IPS-NIHi11 (cell line): ENCODE measurements at regions not wholly inside any gene's neighbourhood (a gene's known extent, or its start where the extent isn't known, plus 50 kb on each side); places are given as distances from the start of the nearest gene placed in this dataset.

ENCODE experiments used
- DNase-seq: peaks from one replicate; pipeline ENCODE4 v3.0.0; 2012; ENCODE audit warnings: mixed read lengths, low spot score

DNA sequence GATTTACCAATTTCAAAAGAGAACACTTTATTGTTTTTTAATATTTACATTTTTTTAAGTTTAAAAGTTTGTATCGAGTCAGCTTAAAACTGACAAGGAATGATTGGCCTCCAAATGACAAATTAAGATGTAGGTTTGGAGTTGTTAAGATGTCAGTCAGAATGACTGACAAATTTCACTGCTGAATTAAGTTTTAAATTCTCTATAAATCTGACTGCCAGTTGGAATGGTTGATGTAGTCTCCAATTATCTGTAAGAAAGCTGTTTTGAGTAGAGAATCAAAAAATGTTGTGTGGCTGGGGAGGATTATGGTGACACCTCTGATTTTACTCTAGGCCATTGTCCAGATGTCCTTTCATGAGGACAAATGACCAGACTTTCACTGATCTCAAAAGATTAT lies 165.3 kb upstream of the CDH20 start:
- no peak for DNase-seq

DNA sequence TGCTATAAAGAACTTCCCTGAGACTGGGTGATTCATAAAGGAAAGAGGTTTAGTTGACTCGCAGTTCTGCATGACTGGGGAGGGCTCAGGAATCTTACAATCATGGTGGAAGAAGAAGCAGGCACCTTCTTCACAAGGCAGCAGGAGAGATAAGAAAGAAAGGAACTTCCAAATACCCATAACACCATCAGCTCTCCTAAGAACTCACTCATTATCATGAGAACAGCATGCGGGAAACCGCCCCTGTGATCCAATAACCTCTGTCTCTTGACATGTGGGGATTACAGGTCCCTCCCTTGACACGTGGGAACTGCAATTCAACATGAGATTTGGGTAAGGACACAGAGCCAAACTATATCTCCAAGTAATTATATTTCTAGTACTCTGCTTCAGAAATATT lies 163.8 kb upstream of the CDH20 start:
- no peak for DNase-seq

DNA sequence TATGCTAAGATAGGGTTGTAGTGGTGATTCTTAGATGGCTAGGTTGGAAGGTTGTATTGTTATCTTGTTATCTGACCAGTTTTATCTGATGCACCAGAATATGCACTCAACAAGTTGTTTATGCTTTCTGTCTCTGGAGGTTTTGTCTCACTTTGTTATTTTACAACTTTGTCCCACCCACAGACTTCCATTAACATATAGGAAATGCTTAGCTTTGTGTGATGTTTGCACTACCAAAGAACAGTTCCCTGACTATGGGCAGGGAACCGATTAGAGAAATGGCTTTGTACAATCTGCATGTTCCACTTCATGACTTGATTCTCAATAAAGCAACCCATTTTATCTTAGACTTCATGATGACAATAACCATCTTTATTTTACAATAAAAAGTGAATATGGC lies 160.6 kb upstream of the CDH20 start:
- DNase-seq, result no peak

DNA sequence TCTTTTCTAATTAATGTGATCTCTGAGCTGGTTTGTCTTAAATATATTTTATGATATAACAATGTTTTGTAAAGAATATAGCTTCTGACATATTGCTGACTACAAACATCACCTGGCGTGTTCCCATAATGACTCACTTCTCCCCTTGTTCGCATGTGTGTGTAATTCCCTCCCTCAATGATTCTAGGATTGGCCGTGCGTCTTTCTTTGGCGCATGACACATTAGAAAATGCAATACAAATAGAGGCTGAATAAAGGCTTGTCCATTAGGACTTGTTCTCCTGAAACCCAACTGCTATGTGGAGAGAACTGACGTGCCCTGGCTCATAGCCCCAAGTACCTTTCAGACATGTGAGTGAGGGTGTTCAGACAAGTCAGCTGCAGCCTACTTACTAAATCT lies 159.7 kb upstream of the CDH20 start:
- no peak for DNase-seq

DNA sequence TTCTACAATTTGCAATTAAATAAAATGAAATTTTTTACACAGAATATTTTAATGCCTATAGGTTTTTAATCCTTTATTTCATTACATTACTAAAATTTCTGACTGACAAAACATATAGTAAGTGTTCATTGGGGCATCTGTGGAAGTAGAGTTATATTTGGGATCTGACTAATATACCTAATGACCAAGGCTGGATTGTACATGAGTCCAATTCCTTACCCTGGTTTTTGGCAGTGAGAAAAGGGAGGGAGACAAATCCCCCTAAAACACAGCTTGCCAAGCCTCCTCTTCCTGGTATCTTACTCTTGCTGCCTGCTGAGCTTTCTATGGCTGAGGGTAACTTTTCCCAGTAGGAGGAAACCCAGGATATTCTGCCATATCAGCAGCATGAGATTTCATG lies 149.4 kb upstream of the CDH20 start:
- DNase-seq, result no peak

DNA sequence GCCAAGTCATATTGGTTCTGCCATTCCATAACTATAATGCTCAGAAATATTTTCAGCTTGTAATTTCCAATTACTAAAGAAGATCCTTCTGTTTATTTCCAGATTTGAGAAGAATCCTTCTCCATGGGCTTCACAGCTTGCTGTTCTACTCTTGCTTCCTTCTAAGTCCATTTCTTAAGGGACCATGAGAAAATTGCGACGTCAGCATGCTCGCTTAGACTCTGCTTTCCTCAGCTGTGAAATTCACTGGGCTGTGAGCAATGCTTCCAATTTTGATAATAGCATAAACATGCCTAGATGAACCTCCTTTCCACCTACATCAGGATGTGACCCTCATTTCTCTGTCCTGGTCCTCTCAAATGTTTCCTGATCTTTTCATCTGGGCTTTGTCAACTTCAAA lies 145.3 kb upstream of the CDH20 start:
- DNase-seq, result no peak

DNA sequence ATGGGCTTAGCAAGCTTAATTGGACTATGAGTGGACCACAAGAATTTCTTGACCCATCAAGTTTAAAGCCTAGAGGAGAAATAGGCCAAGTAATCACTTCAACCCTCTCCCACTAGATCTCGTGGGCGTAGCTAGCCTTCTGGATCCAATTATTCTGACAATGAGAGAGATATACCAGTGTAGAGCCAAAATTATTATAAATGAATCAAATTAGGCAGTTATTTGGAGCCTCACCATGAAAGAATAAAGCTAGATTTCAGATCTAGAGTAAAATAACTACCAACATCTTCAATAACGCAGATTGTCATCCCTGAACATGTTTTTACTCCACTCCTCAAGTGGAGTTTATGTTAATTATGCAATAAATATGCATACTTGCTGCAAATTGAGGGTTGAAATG lies 143.9 kb upstream of the CDH20 start:
- no peak for DNase-seq

DNA sequence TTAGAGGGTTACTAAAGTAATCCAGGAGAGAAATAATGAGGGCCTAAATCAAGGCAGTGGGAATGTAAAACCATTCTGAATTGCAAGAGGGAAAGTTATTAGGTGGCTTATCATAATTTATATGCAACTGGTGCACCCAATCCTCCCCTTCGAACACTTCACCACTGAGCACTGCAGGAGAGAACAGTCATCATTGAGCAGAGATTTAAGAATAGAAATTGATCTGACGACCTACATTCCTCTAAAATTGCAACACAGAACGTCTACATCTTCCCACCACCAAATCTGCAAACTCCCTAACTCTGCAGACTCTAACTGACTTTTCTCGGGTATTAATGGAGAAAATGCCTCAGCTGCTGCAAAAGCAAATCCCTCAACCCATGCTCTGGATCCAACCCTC lies 138.5 kb upstream of the CDH20 start:
- no peak for DNase-seq

DNA sequence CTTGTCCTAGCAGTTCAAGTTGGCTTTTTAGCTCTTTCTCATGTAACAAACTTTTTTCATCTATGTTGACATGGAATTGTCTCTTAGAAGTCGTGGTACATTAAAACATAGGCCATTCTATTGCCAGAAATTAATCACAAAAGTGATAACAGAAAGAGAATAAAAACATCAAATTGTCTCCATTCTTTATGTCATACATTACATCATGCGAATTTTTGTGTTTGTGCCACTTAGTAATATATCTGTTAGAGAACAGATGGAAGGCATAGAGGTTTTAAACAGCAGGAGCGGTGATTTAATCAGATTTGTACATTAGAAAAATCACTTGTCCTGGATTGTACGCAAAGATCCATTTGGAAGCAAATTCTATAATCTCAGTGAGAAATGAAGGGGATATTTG lies 136.5 kb upstream of the CDH20 start:
- no peak for DNase-seq

DNA sequence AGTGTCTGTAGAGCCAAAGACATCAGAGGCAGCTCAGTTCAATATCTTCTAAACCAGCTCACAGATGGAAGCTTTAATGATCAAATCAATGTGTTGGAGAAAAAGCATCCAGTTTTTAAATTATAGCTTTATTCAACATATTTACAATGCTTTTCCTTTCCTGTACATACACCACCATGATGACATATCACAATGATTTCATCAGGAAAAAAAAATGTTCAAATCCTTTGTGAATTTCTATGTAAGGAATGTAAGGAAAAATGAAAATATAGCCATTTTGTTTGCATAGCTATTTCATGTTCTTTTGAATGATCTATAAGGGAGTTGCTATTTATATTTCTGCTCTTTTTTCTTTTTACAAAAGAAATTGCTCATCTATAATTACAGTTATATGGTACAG lies 134.7 kb upstream of the CDH20 start:
- DNase-seq, result no peak

DNA sequence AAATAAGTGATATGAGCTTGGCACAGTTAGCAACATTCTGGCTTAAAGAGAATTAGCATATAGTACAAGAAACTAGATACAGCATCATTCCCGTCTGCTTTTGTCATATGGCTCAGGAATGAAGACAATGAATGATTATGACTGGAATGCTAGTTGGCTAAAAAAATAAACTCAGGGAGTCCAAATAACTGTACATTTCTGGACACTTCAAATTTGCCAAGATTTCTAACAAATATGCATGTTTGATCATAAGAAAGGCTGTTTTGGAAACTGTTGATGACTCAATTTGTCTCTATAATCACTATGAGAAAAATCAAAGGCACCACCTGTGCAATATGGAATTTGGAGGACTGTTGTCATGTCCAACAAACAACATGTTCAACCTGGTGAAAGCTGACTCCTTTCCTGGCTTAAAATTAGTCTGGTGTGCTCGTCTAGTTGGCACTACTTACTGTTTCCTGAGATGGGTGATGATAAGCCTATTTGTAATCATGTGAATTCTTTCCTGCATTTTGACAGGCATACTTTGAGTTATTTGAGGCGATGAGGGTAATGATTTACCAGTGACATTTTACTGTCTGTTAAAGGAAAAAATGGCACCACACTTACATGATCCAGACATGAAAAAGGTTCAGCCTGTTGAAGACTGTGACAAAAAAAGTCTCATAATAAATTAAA lies 133.9 kb upstream of the CDH20 start:
- DNase-seq, result no peak

DNA sequence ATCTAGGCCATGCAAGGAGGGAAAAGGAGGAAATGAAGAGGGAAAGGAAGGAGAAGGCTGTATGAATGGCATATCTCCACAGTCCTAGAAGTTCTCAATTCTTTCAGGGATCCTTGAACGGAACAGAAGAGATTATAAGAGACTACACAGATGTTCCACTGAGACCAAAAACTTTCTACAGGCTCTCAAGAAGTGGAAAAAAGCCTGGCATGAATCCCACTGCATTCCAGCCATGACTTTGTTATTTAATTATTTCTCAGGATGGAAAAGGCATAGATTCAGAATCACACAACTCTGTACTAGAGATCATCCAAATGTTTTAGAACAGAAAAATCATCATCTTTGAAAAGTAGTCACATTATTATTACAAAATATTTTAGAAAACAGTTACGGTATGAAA lies 131.7 kb upstream of the CDH20 start:
- no peak for DNase-seq

DNA sequence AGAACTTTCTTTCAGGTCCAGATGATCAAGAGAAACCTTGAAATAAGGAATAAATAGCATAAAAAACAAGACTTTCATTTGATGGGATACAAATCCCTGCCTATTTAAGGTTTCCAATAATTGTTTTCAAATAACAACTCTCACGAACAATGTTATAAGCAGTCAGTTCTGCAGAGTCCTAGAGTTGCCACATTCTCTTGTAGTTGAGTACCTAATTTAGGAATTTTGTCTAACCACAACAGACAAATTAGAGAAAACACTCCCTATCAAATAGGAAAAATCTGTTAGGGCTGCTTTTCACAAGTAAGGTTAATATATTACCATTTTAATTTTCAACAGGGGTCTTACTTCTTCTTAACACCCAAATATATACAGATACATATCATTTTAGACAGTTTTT lies 130.1 kb upstream of the CDH20 start:
- no peak for DNase-seq

DNA sequence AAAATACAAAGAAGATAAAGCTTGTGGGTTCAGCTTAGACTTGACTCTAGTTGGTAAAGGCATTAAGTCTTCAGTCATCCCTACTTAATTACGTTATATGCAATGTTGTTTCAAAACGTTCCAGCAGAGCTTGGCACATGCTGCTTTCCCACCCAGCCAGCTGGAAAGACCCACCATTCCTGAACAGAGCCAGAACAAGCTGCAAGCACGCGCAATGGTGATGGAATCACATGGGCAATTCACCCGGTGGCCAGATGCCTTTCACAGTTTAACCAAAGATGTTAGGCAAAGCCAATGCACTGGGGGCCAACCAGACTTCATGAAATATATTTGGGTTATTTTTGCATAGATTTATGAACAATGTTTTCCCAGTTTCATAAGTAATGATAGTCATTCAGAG lies 123.4 kb upstream of the CDH20 start:
- DNase-seq, result no peak

DNA sequence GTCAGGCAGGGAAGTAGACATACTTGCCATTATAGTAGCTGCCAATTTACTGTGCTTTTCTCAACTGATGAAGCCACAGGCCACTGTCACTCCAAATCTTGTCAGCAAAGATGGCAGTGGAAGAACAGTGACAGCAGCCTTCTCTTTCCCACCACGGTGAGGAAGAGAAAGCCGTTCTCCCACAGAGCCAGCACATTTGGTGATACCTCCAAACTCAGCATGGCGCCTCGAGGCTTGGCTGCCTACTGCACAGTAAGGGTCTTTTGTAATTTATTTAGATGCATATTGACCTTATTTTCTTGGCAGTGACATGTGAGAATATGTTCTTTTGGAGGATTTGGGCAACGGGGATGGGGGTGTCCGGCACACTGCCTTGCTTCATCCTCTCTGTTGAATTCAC lies 117.2 kb upstream of the CDH20 start:
- DNase-seq, result no peak

DNA sequence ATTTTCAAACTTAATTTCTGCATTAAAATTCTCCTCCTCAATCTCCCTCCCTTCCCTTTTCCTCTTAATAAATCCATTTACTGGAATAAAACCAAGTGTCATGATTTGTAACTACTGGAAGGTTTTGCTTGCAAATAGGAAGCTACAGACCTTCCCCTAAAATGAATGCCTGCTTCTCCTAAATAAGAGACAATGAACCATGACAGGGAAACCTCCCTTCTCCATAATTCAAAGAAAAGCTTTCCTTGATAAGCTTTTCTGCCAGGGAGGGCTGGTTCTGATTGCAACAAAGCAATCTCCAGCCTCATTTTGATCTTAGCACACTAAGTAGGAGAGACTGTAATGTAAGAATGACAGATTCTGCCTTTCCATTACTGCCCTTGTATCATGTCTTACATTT lies 111.0 kb upstream of the CDH20 start:
- no peak for DNase-seq

DNA sequence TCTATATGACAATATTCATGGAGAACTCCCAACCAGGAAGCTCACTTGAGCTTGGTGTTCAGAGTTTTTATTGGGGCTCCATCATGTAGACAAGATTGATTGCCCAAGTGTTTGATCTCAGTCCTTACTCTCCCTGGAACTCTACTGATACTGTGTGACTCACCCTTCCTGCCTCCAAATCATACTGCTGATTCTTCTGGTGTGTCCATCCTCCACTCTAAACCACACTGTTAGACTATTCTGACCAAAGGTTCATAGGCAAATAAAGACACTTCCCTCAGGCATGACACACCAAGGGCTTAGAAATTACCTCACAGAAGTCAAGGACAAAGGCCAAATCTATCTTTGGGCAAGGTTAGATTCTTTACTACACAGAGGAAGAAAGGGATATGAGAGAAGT lies 107.9 kb upstream of the CDH20 start:
- DNase-seq, result no peak

DNA sequence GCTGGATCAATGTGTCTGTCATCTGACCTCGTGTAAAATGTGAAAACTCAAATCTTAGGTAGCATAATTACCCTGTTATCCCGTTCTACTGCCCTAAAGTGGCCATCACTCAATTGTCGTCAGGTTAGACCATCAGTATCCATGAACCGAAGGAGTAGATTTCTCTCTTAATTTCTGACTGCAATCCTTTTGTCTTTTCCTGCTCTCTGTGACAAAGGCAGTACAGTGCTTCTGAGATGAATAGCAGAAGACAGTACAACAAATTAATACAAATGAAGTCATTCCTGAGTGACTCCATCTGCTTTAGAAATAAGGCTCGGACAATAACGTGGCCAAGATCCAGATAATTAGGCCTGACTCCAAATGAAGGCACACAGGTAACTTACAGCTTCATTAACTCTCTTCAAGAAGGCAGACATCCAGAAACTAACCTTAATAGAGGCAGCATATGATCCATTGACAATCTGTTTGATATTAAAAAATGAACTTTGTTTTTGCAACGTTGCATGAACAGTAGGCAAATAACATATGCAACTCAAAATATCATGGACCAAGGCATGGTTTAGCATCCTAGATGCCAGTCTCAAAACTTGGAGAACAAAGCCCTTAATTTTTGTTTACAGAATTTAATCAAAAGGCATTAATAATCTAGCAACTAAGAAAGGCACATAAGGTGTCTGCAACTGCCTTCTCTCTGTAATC lies 96.7 kb upstream of the CDH20 start:
- DNase-seq, result no peak

DNA sequence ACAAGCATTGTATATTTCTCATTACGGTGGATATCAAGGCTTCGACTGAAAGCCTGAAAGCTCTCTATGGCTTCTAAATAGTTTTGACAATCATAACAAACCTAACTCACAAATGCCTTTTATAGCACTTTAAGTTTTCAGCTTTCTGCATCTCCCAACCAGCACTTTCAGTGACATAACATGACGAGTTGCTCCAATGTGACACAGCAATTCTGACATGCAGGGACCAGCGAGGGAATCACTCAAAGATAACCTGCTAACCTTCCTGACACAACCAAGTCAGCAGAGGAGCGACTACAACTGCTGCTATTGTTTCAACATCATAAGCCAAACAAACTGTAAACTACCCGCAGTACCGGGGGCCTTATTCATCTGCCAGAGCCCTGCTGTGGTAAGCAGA lies 95.7 kb upstream of the CDH20 start:
- no peak for DNase-seq

DNA sequence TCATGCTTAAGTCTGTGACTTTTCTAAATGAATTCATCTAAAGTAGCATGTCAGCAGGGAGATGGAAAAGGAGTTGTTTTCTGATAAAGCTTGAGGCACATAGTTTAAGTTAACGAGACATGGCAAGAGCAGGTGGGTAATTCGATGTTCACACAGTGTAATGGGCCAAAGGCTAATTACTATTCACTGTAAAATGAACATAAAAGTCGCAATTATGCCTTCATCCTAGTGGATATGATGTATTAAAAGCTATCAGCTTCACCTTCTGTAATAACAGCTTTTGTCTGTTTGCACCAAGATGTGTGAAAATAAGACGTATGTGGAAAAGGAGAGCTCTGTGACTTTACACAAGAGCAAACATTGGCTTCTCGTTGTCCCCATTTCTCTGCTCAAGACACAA lies 94.2 kb upstream of the CDH20 start:
- DNase-seq, result no peak

DNA sequence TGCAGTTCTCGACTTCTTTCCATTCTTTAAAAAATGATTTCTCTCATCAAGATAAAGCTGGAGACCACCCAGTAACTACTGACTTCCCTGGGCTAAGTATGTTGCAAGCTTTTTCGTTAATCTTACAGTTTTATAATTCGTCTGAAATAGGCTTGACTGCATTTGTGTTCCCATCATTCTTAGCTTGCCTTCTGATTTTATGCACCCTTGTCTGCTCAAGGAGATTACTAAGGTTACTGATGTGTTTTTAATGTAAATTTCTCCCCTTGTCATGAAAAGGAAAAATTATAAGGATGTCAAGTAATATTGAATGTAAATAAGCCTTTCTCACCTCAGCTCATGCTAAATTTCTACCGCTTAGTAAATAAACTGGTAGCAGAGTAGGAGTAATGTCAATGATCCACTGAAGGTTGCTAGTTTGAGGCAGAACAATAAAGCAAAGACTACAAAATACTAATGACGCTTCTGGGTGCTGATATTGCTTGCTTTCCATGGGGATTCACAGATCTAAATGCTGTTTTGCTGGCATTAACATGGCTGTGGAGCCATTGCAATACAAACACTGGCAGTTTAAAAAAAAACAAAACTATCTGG lies 91.9 kb upstream of the CDH20 start:
- no peak for DNase-seq

DNA sequence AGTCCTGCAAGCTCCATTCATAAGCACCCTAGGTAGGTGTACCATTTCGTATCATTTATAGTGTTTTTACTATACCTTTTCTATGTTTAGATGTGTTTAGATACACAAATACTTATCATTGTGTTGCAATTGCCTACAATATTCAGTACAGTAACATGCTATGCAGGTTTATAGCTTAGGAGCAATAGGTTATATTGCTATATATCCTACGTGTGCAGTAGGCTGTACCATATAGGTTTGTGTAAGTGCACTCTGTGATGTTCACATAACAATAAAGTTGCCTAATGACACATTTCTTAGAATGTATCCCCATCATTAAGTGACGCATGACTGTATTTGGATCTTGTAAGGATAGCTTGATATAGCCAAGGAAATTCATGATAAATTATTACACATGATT lies 88.6 kb upstream of the CDH20 start:
- DNase-seq, result no peak

DNA sequence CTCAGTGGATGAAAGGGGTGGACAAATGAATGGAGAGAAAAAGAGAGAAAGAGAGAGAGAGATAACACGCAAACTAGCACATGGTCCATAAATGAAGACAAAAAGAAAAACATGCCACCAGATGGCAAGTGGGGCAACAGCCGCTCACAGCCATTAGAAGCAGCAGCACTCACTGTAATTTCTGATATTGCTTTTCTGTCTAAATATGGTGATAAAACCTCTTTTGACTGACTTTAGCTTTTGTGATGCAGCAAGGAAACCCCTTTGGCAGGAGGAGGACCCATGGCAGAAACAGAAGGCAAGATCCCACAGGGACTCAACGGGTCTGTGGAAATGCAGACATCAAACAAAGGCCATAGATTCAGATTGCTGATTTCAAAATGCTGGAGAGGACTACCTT lies 88.0 kb upstream of the CDH20 start:
- no peak for DNase-seq

DNA sequence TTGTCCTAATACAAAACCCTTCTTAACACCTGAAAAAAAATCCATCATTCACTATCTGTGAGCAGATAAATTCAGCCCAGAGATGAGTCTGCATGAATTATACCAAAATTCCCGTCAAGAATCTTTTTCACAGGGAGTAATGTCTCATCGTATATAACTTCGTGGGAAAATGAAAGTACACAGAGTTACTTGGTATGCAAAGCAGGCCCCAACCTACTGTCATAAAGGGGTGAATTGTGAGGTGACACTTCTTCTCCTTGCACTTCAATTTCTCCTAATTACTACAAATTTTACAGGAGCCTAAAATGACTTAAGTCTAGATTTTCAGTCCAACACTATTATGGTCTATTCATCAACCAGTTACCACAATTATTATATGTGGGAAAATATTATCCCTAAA lies 84.6 kb upstream of the CDH20 start:
- no peak for DNase-seq
